Neural progenitor cell (in vitro differentiated cells): ENCODE measurements at regions not wholly inside any gene's neighbourhood (a gene's known extent, or its start where the extent isn't known, plus 50 kb on each side); places are given as distances from the start of the nearest gene placed in this dataset.
"Not testable (repeated sequence)": the region's sequence is repeated elsewhere in the genome, so short reads cannot be mapped to it uniquely, and the experiment has no call there.

Experiments used
- EZH2 ChIP-seq: fragments of 200-600 bp; sonication (generic); IDR thresholded peaks from 2 replicates; pipeline ENCODE4 v1.6.1; 2017; ENCODE audit warnings: antibody characterized with exemption, mild to moderate bottlenecking, moderate library complexity
- EZH2phosphoT487 ChIP-seq: fragments of 200-600 bp; sonication (generic); IDR thresholded peaks from 2 replicates; pipeline ENCODE4 v1.6.1; 2017; ENCODE audit warnings: antibody characterized with exemption

- not testable (repeated sequence) for TF ChIP-seq EZH2, EZH2phosphoT487
Observed at GRCh38 chr4:111076299-111076698, 453.4 kb upstream of the PITX2 start.
